Stimulated activated memory B cell treated with anti-CD40 and anti-IgM and Interleukin-4, amounts not matched to agents 10 μg/mL and 1 μg/mL and 100 μg/mL, for 72 hours (primary cell): ENCODE measurements at regions not wholly inside any gene's neighbourhood (a gene's known extent, or its start where the extent isn't known, plus 50 kb on each side); places are given as distances from the start of the nearest gene placed in this dataset.

Source experiments
- ATAC-seq: fragments of 150-1000 bp; cut with Tn5 transposase; 2 replicates; pipeline ENCODE4 v1.10.0; 2021
- H3K27ac Mint-ChIP-seq: one replicate; pipeline ENCODE4 v1.8.0; 2022; ENCODE audit warnings: mild to moderate bottlenecking, mixed read lengths
- H3K27me3 Mint-ChIP-seq: one replicate; pipeline ENCODE4 v1.8.0; 2022; ENCODE audit warnings: mixed read lengths
- H3K36me3 Mint-ChIP-seq: one replicate; pipeline ENCODE4 v1.8.0; 2022; ENCODE audit warnings: mixed read lengths
- H3K4me1 Mint-ChIP-seq: one replicate; pipeline ENCODE4 v1.8.0; 2022; ENCODE audit warnings: mixed read lengths
- H3K4me3 Mint-ChIP-seq: one replicate; pipeline ENCODE4 v1.8.0; 2022; ENCODE audit warnings: mild to moderate bottlenecking, moderate library complexity, mixed read lengths
- H3K9me3 Mint-ChIP-seq: one replicate; pipeline ENCODE4 v1.8.0; 2022; ENCODE audit warnings: mixed read lengths

DNA sequence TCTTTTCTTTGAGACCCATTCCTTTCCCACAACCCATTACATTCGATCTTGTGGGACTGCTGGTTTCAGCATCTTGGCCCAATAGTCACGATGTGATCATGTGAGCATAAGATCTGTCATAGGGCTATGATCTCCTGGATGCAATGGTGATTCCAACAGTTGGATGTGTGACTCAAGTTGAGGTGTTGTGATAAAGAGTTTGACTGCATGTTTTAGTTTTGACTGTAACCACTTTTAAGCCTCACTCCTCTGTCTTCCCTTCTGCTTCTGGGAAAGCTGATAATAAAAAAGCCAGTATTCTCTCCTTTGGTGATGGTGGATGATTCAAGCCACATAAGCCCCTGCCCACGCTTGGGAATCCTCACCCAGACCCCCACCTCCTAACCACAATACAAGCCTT is 117.0 kb upstream of the ASCC3 start:
- no peaks in the 10 kb centered on the region for H3K27me3 Mint-ChIP-seq
- H3K4me1 Mint-ChIP-seq: peaks cover 10% of the 10 kb centered on the region
- H3K36me3 Mint-ChIP-seq: no peaks in the 10 kb centered on the region
- H3K9me3 Mint-ChIP-seq: no peaks in the 10 kb centered on the region
- H3K4me3 Mint-ChIP-seq: no peak overlapping the region
- H3K27ac Mint-ChIP-seq: no peak overlapping the region
- no peak for ATAC-seq

DNA sequence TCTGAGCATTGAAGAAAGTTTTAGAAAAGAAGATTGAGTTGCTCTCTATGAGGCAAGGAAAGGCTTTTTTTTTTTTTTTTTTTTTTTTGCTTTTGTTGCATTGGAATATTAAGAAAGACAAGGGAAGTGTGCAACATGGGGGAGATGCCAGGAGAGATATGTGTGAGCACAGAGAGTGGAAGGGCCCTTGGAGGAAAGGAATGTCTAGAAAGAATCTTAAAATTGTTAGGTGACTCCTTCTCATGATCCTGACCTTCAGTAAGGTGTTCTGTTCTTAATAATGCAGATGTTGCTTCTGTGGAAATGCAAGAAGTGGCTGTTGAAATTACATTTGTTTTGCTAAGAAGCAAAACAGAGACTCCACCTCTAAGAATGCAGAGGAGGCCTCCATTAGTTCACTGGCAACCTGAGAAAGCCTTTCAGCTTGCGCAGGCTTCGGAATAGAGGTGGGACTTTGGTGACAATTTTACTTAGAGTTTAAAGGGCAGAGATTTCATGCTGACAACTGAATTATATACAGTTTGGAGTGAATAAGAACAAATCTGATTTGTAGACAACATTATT is 118.0 kb upstream of the ASCC3 start:
- H3K36me3 Mint-ChIP-seq: no peaks in the 10 kb centered on the region
- peaks cover 10% of the 10 kb centered on the region for H3K4me1 Mint-ChIP-seq
- no peaks in the 10 kb centered on the region for H3K9me3 Mint-ChIP-seq
- no peak overlapping the region for H3K27ac Mint-ChIP-seq
- ATAC-seq: no peak
- H3K4me3 Mint-ChIP-seq: no peak overlapping the region
- H3K27me3 Mint-ChIP-seq: no peaks in the 10 kb centered on the region

DNA sequence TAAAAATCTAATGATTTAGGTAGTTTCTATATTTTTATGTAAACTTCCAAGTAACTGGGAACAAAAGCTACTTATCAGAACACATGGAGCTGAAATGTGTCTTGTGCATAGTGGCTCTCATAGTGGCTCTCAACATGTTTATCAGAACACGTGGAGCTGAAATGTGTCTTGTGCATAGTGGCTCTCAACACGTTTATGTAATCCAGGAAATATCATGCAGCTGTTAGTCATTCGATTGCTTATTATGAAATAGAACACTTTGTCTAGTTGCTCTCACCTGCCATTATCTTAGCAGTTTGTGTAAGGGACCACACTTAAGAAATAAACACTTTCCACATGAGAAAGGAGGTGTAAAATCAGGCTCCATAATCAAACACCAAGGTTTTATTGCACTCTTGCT is 119.2 kb upstream of the ASCC3 start:
- H3K36me3 Mint-ChIP-seq: no peaks in the 10 kb centered on the region
- H3K4me1 Mint-ChIP-seq: peaks cover 10% of the 10 kb centered on the region
- H3K9me3 Mint-ChIP-seq: no peaks in the 10 kb centered on the region
- H3K27ac Mint-ChIP-seq: no peak overlapping the region
- no peak for ATAC-seq
- H3K27me3 Mint-ChIP-seq: no peaks in the 10 kb centered on the region
- no peak overlapping the region for H3K4me3 Mint-ChIP-seq

DNA sequence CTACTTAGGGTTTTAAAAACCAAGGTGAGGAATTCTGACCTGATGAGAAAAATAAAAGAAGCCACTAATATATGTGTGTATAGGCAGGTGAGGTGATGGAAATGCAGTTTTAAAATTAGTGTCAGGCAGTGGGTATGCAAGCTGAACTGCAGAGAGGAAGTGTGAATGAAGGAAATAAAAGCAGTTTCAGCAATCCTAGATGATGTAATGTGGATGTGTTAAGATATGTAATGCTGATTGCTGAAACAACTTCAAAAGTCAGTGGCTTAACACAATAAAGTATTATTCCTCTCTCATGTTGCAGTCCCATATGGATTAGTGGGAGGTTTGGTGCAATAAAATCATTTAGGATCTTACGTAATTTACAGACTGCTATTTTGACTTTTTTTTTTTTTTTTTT is 119.9 kb upstream of the ASCC3 start:
- Mint-ChIP-seq H3K9me3 (no peaks in the 10 kb centered on the region), H3K36me3 (no peaks in the 10 kb centered on the region), H3K4me1 (peaks cover 10% of the 10 kb centered on the region), H3K27me3 (no peaks in the 10 kb centered on the region), H3K27ac (no peak overlapping the region), H3K4me3 (no peak overlapping the region)
- ATAC-seq: no peak

DNA sequence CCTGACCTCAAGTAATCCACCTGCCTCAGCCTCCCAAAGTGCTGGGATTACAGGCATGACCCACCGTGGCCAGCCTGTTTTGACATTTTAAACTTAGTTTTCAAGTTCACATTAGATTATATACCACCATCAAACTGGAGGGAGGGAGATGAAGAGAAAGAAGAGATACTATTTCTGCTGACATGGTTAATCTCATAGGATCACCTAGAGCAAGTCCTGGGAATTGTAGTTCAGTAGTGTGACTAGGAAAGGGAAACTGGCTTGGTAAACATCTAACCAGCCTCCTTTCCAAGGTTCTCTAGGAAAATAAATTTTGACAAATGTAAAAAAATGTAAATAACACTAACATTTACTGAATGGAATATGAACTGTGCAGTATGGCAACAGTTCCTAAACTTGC is 120.5 kb upstream of the ASCC3 start:
- H3K36me3 Mint-ChIP-seq: no peaks in the 10 kb centered on the region
- H3K27me3 Mint-ChIP-seq: no peaks in the 10 kb centered on the region
- H3K4me3 Mint-ChIP-seq: no peak overlapping the region
- ATAC-seq: no peak
- H3K9me3 Mint-ChIP-seq: no peaks in the 10 kb centered on the region
- peaks cover 10% of the 10 kb centered on the region for H3K4me1 Mint-ChIP-seq
- H3K27ac Mint-ChIP-seq: no peak overlapping the region

DNA sequence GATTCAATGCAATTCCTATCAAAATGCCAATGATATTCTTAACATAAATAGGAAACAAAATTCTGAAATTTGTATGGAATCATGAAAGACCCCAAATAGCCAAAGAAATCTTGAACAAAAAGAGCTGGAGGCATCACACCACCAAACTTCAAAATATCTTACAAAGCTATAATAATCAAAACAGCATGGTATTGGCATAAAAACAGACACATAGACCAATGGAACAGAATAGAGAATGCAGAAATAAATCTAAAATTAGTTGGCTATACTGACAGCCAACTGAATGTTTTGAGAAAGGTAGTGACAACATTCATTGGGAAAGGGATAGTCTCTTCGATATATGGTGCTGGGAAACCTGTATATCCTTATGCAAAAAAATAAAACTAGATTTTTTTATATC is 121.9 kb upstream of the ASCC3 start:
- Mint-ChIP-seq H3K4me1 (peaks cover 10% of the 10 kb centered on the region), H3K27me3 (no peaks in the 10 kb centered on the region), H3K36me3 (no peaks in the 10 kb centered on the region), H3K27ac (no peak overlapping the region), H3K4me3 (no peak overlapping the region), H3K9me3 (no peaks in the 10 kb centered on the region)
- ATAC-seq: no peak

DNA sequence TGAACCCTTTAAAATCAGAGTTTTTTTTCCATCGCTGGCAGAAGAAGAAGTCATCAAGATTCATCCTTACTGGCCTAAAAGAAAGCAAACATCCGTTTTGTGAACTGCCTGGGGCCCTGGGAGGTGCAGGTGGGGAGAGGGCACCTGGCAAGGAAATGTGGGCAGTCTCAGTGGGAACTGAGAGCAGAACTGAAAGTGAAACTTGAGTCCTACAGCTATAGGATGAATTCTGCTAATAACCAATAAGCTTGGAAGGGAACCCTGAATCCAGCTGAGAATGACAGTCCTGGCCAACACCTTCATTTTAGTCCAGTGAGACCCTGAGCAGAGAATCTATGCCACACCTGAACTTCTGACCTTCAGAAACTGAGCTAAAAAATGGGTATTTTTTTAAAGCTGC is 130.1 kb upstream of the ASCC3 start:
- peak; percentile 92 for ATAC-seq
- Mint-ChIP-seq H3K27ac (peak overlapping the region; percentile 76), H3K4me1 (peaks cover 33% of the 10 kb centered on the region), H3K36me3 (no peaks in the 10 kb centered on the region), H3K9me3 (no peaks in the 10 kb centered on the region), H3K27me3 (no peaks in the 10 kb centered on the region), H3K4me3 (no peak overlapping the region)

DNA sequence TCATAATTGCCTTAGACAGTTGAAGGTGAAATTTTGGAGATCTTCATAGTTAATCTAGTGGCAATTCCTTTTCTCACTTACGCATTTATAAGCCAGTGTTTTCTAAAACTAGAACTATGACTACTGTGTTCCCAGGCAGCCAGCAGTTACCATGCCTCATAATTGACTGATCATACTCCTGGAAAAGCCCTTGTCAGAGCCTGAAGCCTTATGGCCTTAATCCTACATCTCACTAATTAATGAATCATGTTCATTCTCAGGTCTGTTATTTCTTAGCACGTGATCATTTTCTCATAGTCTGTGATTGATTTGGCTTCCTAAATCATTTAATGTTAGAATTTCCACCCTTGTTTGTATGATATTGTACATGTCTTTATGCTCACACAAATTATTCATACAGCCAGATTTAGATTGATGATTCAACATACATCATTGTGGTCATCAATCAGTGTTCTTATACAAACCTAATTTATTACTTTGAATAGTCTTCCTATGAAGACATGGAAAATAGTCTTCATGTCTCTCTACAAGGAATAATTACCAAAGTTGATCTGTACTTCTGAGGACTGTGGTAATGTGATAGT is 132.6 kb upstream of the ASCC3 start:
- peaks cover 33% of the 10 kb centered on the region for H3K4me1 Mint-ChIP-seq
- no peaks in the 10 kb centered on the region for H3K27me3 Mint-ChIP-seq
- ATAC-seq: no peak
- H3K27ac Mint-ChIP-seq: no peak overlapping the region
- H3K36me3 Mint-ChIP-seq: no peaks in the 10 kb centered on the region
- no peak overlapping the region for H3K4me3 Mint-ChIP-seq
- no peaks in the 10 kb centered on the region for H3K9me3 Mint-ChIP-seq

DNA sequence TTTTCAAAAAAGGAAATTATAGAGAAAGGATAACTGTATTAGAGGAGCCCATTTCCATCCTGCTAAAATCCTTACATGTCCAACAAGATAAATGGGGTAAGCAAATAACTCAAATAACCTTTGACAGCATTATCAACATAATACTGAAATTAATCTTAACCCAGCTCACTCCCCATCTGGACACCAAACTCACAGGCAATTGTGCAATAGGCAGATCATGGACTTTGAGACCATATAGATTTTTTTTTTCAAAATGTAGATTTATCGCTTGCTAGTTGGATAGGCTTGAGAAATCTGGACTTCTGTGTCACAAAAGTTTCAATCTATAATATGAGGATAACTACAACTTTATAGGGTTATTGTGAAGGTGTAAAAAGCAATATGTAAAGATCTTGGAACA is 134.4 kb upstream of the ASCC3 start:
- Mint-ChIP-seq H3K9me3 (no peaks in the 10 kb centered on the region), H3K27ac (no peak overlapping the region), H3K27me3 (no peaks in the 10 kb centered on the region), H3K4me1 (peaks cover 31% of the 10 kb centered on the region), H3K36me3 (no peaks in the 10 kb centered on the region), H3K4me3 (no peak overlapping the region)
- no peak for ATAC-seq

DNA sequence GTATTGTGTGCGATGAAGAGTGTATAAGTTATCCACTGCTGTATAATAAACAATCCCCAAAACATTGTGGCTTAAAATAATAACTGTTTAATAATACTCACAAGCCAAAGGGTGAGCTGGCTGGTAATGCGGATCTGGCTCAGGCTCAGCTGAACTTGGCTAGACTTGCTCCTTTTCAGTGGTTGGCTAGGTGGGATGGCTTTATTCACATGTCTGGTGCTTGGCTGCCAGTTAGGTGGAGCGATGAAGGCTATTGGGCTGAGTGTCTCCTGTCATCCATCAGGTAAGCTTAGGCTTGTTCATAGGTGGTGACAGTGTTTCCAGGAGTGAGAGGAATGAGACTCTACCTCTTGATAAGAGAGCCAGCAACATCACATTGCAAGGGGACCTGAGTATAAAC is 135.0 kb upstream of the ASCC3 start:
- Mint-ChIP-seq H3K27ac (no peak overlapping the region), H3K27me3 (no peaks in the 10 kb centered on the region), H3K4me3 (no peak overlapping the region), H3K9me3 (no peaks in the 10 kb centered on the region), H3K36me3 (no peaks in the 10 kb centered on the region), H3K4me1 (peaks cover 25% of the 10 kb centered on the region)
- ATAC-seq: no peak

DNA sequence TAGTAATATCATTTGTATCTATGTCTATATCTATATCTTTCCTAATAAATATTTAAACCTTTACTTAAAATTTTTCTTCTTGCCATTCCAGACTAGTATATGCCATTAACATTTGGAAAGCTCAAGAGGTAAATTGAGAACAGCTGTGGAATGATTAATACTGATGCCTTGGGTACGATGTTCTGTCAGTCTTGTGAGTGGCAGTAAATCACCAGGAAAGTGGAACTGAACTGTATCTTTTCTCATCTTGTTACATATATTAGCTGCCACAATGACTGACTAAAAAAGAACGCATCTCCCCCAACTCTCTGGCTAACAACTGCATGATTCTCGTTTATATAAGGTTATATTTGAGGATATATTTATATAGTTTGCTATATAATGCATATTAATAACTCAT is 137.0 kb upstream of the ASCC3 start:
- Mint-ChIP-seq H3K9me3 (no peaks in the 10 kb centered on the region), H3K36me3 (no peaks in the 10 kb centered on the region), H3K27ac (no peak overlapping the region), H3K4me1 (peaks cover 5% of the 10 kb centered on the region), H3K27me3 (no peaks in the 10 kb centered on the region), H3K4me3 (no peak overlapping the region)
- no peak for ATAC-seq

DNA sequence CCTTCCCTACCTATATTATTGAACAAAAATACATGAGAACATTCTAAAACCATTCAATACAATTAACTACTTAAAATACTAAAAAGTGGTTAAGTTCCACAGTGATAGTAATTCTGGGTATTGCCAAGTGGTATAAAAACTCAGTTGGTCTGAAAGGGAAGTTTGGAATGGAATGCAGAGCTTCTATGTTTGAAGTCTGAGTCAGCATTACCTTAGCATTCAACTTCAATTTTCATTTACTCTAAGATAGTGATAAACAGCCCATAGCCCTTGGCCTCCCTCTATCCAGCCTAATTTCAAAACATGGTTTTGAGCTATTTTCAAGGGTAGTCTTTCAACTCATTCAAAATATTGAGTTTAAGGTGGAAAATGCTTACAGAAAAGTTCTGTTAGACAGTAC is 140.4 kb upstream of the ASCC3 start:
- H3K4me1 Mint-ChIP-seq: no peaks in the 10 kb centered on the region
- ATAC-seq: no peak
- H3K9me3 Mint-ChIP-seq: peaks cover 3% of the 10 kb centered on the region
- H3K27me3 Mint-ChIP-seq: no peaks in the 10 kb centered on the region
- H3K36me3 Mint-ChIP-seq: no peaks in the 10 kb centered on the region
- no peak overlapping the region for H3K4me3 Mint-ChIP-seq
- no peak overlapping the region for H3K27ac Mint-ChIP-seq

DNA sequence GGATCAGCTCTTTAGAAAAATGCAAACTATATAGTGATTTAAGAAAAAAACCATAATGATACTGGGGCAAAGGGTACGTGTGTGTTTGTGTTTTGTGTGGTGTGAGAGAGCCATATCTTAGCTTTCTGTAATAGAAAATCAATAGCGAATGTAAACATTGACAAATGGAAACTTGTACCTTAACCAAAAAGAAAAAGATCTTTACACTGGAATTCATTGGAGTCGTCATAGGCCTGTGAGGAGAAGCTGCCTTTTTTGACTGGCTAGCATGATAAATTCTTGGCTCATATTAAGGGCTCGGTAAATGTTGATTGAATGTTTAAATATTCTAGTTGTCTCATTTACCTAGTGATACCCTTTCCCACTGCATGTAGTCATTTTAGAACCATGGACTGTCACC is 161.8 kb upstream of the ASCC3 start:
- Mint-ChIP-seq H3K27me3 (no peaks in the 10 kb centered on the region), H3K4me3 (no peak overlapping the region), H3K4me1 (no peaks in the 10 kb centered on the region), H3K27ac (no peak overlapping the region), H3K9me3 (no peaks in the 10 kb centered on the region), H3K36me3 (no peaks in the 10 kb centered on the region)
- ATAC-seq: no peak

DNA sequence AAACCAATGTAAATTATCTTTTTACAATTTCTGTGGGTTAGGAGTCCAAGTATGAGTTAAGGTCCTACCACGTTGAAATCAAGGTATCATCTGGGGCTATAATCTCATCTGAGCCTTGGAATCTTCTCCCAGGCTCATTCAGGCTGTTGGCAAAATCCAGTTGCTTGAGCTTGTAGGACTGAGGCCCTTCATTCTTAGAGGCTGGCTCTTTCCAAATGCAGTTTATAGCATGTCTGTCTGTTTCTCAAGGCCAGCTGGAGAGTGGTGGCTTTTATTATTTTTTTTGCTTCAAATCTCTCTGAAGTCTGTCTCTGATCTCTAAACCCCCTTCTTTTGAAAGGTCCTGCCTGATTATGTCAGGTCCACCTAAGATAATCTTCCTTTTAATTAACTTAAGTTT is 177.2 kb upstream of the ASCC3 start:
- no peaks in the 10 kb centered on the region for H3K4me1 Mint-ChIP-seq
- no peaks in the 10 kb centered on the region for H3K36me3 Mint-ChIP-seq
- no peak overlapping the region for H3K27ac Mint-ChIP-seq
- ATAC-seq: no peak
- H3K4me3 Mint-ChIP-seq: no peak overlapping the region
- H3K9me3 Mint-ChIP-seq: peaks cover 5% of the 10 kb centered on the region
- peaks cover 5% of the 10 kb centered on the region for H3K27me3 Mint-ChIP-seq

DNA sequence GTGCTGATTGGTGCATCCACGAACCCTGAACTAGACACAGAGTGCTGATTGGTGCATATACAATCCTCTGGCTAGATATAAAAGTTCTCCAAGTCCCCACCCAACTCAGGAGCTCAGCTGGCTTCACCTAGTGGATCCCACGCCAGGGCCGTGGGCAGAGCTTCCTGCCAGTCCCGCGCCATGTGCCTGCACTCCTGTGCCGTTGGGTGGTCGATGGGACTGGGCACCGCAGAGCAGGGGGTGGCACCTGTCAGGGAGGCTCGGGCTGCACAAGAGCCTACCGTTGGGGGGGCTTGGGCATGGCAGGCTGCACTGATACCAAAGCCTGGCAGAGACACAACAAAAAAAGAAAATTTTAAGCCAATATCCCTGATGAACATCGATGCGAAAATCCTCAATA is 185.4 kb upstream of the ASCC3 start:
- H3K9me3 Mint-ChIP-seq: peaks cover 17% of the 10 kb centered on the region
- H3K27ac Mint-ChIP-seq: no peak overlapping the region
- no peak overlapping the region for H3K4me3 Mint-ChIP-seq
- no peak for ATAC-seq
- H3K4me1 Mint-ChIP-seq: no peaks in the 10 kb centered on the region
- H3K36me3 Mint-ChIP-seq: no peaks in the 10 kb centered on the region
- H3K27me3 Mint-ChIP-seq: peaks cover 15% of the 10 kb centered on the region

DNA sequence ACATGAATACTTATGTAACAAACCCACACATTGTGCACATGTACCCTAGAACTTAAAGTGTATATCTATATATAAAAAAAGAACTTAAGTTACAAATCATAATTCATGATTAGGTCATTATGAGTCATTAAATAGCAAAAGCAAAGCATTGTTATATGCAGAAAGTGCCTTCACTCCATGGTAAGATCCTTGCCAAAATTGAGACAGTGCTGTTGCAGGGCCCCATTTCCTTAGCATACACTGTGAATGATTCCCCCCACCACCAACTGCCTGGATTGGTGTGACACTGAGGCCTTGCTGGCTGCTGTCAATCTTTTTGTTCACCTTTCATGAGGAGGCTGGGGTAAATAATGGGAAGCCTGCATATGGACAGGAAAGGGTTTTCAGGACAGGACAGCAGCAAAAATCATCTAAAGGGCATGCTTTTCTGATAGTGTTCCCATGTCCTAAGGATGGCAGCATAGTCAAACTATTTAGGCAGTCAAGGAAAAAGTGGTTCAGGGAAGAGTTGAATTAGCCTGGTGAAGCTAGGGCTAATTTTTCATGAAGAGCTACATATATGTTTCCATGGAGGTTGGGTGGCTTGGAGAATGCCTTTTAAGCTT is 188.2 kb upstream of the ASCC3 start:
- Mint-ChIP-seq H3K9me3 (peaks cover 14% of the 10 kb centered on the region), H3K36me3 (no peaks in the 10 kb centered on the region), H3K4me3 (no peak overlapping the region), H3K27me3 (peaks cover 7% of the 10 kb centered on the region), H3K27ac (no peak overlapping the region), H3K4me1 (no peaks in the 10 kb centered on the region)
- no peak for ATAC-seq
